Breast epithelium (tissue), 4 donors: ENCODE measurements at regions not wholly inside any gene's neighbourhood (a gene's known extent, or its start where the extent isn't known, plus 50 kb on each side); places are given as distances from the start of the nearest gene placed in this dataset.

Experiments used
- DNase-seq, 2 donors: peaks; one replicate each; pipeline ENCODE4 v3.0.0-alpha.2; 2019; ENCODE audit warnings: low spot score in 2 of 2
- H3K27ac ChIP-seq, 2 donors: fragments of 200-600 bp; sonication (generic) in 1 of 2; one replicate each; pipeline ENCODE4 v1.5.1; 2016 to 2019; ENCODE audit warnings: mild to moderate bottlenecking in 1 of 2
- H3K27me3 ChIP-seq, 2 donors: fragments of 200-600 bp; sonication (generic) in 1 of 2; one replicate each; pipeline versions ENCODE4 v1.5.1 to v1.6.0; 2017 to 2019; ENCODE audit warnings: control low read depth in 1 of 2, mild to moderate bottlenecking in 1 of 2
- H3K36me3 ChIP-seq: fragments of 200-600 bp; one replicate; pipeline ENCODE4 v1.5.1; 2019
- H3K4me1 ChIP-seq, 2 donors: fragments of 200-600 bp; sonication (generic); one replicate each; pipeline ENCODE4 v1.5.1; 2016 to 2019; ENCODE audit warnings: control low read depth in 1 of 2
- H3K4me3 ChIP-seq, 3 donors: fragments of 200-600 bp; sonication (generic); 1 replicate in 2 of 3; 2 replicates in 1 of 3; pipeline ENCODE4 v1.5.1; 2016 to 2019; ENCODE audit warnings: mild to moderate bottlenecking in 3 of 3, moderate library complexity in 2 of 3
- H3K9me3 ChIP-seq, 2 donors: fragments of 200-600 bp; sonication (generic) in 1 of 2; one replicate each; pipeline ENCODE4 v1.5.1; 2016 to 2019; ENCODE audit warnings: control low read depth in 1 of 2
- CTCF ChIP-seq, 3 donors: fragments of 450-650 bp; IDR thresholded peaks; one replicate each; pipeline ENCODE4 v1.5.1; 2016 to 2017; ENCODE audit warnings: antibody characterized with exemption in 3 of 3, mild to moderate bottlenecking in 3 of 3, moderate library complexity in 3 of 3
- POLR2A ChIP-seq: fragments of 450-650 bp; IDR thresholded peaks from one replicate; pipeline ENCODE4 v1.6.1; 2016; ENCODE audit warnings: antibody characterized with exemption, mild to moderate bottlenecking, moderate library complexity
- POLR2AphosphoS5 ChIP-seq, 3 donors: sonication (generic); formaldehyde crosslinking; IDR thresholded peaks; one replicate each; pipeline ENCODE4 v1.6.1; 2017; ENCODE audit warnings: antibody characterized with exemption in 3 of 3
- intact Hi-C: fragments of 100-400 bp; cut with DNase I; formaldehyde crosslinking; loops from one replicate; pipeline ENCODE4 v1.15.1; 2023; ENCODE audit warnings: low total_unique reads

GRCh38 chr14:65296402-65296801 is 116.1 kb upstream of the FUT8 start:
- DNase-seq, result no peak
- no peaks in the 10 kb centered on the region for H3K9me3 ChIP-seq
- no peaks in the 10 kb centered on the region for H3K27me3 ChIP-seq
- no peak overlapping the region for H3K4me3 ChIP-seq
- no peaks in the 10 kb centered on the region for H3K4me1 ChIP-seq
- TF ChIP-seq CTCF (IDR thresholded peaks at IDR 0.05) (no peak), POLR2A (no peak), POLR2AphosphoS5 (IDR thresholded peaks at IDR 0.05) (no peak)
- intact Hi-C loops, result loop anchor here (5.0 kb wide), 1 partner anchor 471 kb away; no protein-coding TSS in a partner anchor
- H3K36me3 ChIP-seq, result no peaks in the 10 kb centered on the region
- no peak overlapping the region for H3K27ac ChIP-seq

GRCh38 chr14:65296876-65297275 is 115.7 kb upstream of the FUT8 start:
- TF ChIP-seq POLR2A (no peak), CTCF (IDR thresholded peaks at IDR 0.05) (no peak), POLR2AphosphoS5 (IDR thresholded peaks at IDR 0.05) (no peak)
- no peaks in the 10 kb centered on the region for H3K36me3 ChIP-seq
- intact Hi-C loops, result loop anchor here (5.0 kb wide), 1 partner anchor 470 kb away; no protein-coding TSS in a partner anchor
- no peaks in the 10 kb centered on the region for H3K4me1 ChIP-seq
- no peaks in the 10 kb centered on the region for H3K9me3 ChIP-seq
- H3K27me3 ChIP-seq, result no peaks in the 10 kb centered on the region
- no peak overlapping the region for H3K4me3 ChIP-seq
- H3K27ac ChIP-seq, result no peak overlapping the region
- no peak for DNase-seq

- intact Hi-C loops, result loop anchor here (5.0 kb wide), 1 partner anchor 470 kb away; no protein-coding TSS in a partner anchor
- Histone ChIP-seq H3K9me3 (no peaks in the 10 kb centered on the region), H3K27ac (no peak overlapping the region), H3K4me1 (no peaks in the 10 kb centered on the region), H3K27me3 (no peaks in the 10 kb centered on the region), H3K36me3 (no peaks in the 10 kb centered on the region), H3K4me3 (no peak overlapping the region)
- no peak for DNase-seq
- TF ChIP-seq CTCF (IDR thresholded peaks at IDR 0.05) (no peak), POLR2A (no peak), POLR2AphosphoS5 (IDR thresholded peaks at IDR 0.05) (no peak)
Measured at GRCh38 chr14:65297744-65298143, 114.8 kb upstream of the FUT8 start.

GRCh38 chr14:65299826-65300225 is 112.7 kb upstream of the FUT8 start:
- no peak for DNase-seq
- no peak for TF ChIP-seq POLR2A
- TF ChIP-seq POLR2AphosphoS5 (IDR thresholded peaks at IDR 0.05), result no peak
- no peak for TF ChIP-seq CTCF (IDR thresholded peaks at IDR 0.05)
- no peak overlapping the region for H3K27ac ChIP-seq
- no peaks in the 10 kb centered on the region for H3K36me3 ChIP-seq
- no peaks in the 10 kb centered on the region for H3K4me1 ChIP-seq
- intact Hi-C loops, result loop anchor here (5.0 kb wide), 1 partner anchor 467 kb away; no protein-coding TSS in a partner anchor
- no peaks in the 10 kb centered on the region for H3K9me3 ChIP-seq
- no peaks in the 10 kb centered on the region for H3K27me3 ChIP-seq
- no peak overlapping the region for H3K4me3 ChIP-seq

- Histone ChIP-seq H3K4me1 (no peaks in the 10 kb centered on the region), H3K27ac (no peak overlapping the region), H3K4me3 (no peak overlapping the region), H3K36me3 (no peaks in the 10 kb centered on the region), H3K9me3 (no peaks in the 10 kb centered on the region), H3K27me3 (no peaks in the 10 kb centered on the region)
- intact Hi-C loops, result no loop called here
- DNase-seq, result no peak
- TF ChIP-seq POLR2A, result no peak
- no peak for TF ChIP-seq POLR2AphosphoS5 (IDR thresholded peaks at IDR 0.05)
- no peak for TF ChIP-seq CTCF (IDR thresholded peaks at IDR 0.05)
Measured at GRCh38 chr14:65301862-65302539, 110.5 kb upstream of the FUT8 start.
